Stimulated activated CD4-positive, alpha-beta T cell treated with anti-CD3 and anti-CD28 coated beads, Interleukin-12 subunit alpha, Interleukin-12 subunit beta, amount 100 ng/mL, for 48 hours (primary cell): ENCODE measurements at regions not wholly inside any gene's neighbourhood (a gene's known extent, or its start where the extent isn't known, plus 50 kb on each side); places are given as distances from the start of the nearest gene placed in this dataset.

Experiments
- DNase-seq, 3 donors: peaks; one replicate each; pipeline ENCODE4 v3.0.0-alpha.2; 2020; ENCODE audit warnings: low read depth in 2 of 3, low spot score in 1 of 3

DNA sequence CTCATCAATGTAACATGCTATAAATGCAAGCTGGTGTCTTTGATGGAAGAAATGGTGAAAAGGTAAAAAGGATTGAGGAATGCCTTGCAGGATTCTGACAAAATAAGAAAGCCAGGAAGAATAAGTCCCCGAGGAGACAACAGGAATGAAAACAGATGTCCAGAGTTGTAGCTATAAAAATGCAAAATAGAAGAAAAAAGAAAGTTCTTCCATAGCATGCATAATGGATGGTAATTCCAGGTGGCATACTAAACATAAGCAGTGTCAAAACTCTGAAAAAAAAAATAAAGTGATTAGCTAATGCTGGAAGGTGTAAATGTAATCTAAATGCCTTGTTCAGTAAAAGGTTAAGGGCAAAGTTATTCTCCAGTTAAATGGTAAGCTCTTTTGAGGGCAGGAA lies 225.9 kb upstream of the CHST9 start:
- DNase-seq, result no peak

DNA sequence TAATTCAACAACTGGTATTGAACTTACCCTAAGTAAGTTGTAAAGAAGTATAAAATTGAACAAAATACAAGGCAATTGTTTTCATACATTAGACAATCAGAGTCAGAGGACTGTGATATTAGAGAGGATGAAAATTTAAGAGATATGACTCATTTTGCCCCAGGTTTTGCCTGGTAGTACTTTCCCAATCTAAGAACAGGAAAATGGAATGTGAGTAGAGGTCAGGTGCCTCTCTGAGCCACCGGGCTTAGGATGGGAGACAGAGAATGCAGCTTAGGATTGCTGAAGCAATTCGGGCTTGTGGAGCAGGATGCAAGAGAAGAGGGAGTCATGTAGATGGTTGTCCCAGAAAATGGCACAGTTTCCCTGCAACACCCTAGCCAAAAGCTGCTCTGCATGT lies 219.7 kb upstream of the CHST9 start:
- DNase-seq, result no peak

DNA sequence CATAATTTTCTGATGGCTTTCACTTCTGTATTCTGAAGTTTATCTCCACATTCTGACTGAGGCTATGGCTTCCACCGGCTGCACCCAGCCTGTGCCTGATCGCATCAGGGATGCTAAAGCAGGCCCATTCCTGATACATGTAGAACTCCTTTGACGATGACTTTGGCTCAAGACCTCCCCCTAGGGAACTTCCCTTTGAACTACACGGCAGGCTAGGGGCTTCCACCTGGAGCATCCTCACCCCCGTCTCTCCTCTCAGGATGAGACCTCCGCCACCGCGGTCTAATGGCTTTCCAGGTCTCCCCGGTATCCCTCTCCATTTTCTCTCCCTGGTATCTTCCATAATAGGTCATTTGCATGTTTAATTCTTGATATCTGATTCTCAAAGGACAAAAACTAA lies 214.9 kb upstream of the CHST9 start:
- no peak for DNase-seq

DNA sequence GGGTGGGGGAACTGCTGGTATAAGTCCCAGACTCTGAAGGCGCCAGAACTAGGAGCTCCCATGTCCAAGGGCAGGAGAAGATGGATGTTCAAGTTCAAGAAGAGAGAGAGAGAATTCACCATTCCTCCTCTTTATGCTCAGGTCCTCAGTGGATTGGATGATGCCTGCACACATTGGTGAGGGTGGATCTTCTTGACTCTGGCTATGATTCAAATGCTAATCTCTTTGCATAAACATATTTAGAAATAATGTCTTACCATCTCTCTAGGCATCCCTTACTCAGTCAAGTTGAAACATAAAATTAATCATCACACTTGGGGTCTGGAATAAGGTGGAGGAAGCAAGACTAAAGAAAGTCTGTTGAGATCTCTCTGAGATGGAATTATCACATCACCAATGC lies 210.6 kb upstream of the CHST9 start:
- no peak for DNase-seq

DNA sequence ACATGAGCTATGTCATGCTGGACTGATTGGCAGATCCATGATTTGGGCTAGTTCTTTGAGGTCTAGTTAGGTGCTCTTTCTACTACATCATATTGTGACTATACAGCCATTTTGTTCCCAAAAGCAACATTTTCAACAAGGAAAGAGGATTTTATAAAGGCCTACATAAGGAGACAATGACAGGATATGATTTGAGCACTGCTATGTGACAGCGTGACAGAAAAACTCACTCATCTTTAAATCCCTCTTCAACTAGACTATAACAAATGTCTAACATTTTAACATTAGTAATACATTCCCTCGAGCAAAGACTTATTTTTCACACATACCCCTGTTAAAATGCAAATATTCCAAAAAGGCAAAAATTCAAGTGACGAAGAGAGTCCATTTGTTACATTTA lies 209.6 kb upstream of the CHST9 start:
- no peak for DNase-seq

DNA sequence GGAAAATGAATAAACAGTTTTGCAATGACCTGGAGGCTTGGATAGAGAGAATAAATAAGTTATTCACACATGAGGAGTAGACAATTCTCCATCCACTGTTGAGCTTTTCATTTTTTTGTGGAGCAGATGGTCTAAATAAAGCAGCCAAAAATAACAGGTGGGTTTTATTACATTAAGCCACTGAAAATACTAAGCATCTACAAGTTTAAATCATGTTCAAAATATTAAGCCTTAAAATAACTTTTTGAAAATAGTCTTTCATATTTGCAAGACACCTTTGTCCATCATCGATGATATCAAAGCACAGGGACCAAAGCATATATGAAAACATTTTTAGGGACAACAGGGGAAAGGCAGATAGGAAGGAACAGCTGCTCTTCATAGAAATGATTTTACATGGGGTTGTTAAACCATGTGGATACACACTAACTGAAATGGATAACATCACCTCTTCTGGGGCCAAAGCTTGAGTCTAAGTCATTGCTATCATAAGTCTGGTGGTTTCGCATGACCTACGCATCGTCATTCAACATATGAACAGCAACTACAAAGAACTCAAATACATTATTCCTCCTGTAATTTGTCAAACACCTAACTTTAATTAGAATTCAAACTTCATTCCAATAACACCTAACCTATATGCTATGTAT lies 197.6 kb upstream of the CHST9 start:
- DNase-seq, result no peak

DNA sequence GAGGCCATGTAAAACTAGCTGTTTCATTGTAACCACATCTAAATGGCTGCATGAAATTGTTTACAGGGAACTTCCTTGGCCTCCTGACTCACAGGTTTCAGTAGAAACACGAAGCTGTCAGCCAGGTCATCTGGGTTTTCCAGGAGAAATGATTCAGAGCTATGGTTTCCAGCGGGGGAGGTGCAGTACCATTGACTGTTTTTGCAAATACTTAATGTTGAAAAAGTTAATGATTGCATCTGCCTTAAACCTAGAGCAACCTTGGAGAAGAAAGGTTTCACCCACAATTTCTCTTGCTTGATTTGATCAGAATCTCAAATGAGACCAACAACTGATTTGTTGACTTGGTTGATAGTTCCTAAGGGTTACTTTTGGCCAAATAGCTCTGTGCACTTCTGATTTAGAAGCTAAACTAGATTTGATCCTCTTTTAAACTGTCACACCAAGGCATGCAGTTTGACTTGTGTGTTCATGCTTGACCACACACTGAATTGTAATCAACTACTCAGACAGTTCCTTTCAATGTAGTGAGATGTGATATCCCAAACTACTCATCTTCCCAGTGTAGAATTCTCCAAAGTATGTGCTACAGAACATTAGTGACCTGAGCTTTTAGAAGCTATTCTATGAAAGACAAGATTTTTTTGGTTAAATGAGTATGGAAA lies 193.5 kb upstream of the CHST9 start:
- DNase-seq, result peak in 1 of 3 donors; percentile 1

DNA sequence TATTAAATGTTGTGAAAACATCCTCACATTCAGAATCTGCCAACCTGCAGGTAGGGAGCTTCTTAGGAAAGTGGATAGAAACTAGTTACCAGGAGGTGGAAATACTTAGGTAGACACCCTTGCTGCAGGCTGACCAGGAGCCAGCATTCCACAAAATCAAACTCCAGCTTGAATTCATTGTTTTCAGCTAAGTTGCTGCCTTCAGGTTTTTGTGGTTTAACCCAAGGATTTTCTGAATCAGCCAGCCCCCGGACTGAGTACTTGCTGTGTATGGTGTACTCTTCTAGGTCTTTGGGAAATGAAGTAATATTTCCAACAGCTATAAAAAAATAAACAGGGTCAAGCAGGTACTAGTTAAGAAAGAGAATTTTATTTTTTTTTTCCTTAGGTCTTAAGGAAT lies 192.1 kb upstream of the CHST9 start:
- no peak for DNase-seq

DNA sequence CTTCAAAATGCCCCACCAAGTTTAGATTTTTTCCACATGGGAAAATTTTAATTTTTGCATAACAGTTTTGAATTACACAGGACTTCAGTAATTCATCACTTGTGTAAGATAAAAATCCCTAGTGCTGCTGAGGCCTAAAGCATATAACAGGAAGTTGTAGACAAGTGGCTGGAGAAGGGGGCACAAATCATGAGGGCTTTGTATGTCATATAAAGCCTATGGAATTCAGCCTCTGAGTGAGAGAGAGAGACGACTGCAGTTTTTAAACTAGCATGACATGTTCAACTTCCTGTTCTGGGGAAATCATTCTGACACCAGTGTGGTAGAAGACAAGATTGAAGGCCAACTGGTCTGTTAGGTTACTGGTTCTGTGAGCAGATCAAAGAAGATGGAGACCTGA lies 187.3 kb upstream of the CHST9 start:
- no peak for DNase-seq

DNA sequence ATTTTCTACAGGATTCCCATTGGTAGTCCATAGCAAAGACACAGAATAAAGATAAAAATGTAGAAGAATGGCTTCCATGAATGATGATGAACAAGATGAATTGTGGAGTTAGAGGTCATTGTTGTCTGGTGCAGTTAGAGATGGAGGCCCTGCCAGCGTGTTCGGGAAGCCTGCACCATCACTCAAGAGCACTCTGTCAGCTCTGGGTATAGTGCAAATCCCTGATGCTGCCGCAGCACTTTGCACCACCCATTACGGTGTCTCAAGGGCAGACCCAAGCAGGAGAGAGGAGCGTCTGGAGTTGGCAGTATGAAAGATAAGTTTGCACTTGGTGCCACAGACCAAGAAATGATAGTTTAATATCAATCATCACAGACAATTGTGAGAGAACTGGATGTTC lies 181.6 kb upstream of the CHST9 start:
- DNase-seq, result no peak

DNA sequence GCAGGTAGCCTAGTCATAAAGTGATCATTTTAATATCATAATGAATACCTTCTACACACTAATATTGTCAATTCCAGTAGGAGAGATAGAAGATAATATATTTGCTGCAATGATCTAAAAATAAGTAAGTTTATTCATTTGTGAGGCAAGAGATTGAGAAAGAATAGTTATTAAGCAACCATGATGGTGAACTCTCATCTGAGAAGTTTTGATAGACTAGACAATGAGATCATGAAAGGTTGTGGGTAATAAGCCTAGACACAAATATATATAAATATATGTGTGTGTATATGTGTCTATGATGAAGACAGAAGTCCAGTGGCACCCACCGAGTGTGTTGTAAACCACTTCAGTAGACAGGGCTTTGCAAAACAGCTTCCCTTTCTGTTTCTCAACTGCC lies 181.0 kb upstream of the CHST9 start:
- DNase-seq, result no peak

DNA sequence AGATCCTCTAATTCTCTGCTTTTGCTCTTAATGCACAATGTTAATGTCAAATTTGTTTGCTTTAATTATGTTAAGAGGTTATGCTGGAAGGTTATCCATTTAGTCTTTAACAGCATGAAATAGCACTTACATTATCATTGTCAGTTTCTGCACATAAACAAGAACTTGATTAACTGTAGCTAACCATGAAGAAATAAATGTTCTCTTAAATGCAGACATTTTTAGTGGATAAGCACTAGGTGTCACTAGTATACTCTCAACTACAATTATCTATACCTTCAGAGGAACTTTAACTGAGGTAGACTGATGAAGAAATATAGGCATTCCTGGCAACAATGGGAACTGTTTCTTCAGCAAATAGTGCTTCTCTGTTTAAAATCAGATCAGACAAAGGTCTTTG lies 178.8 kb upstream of the CHST9 start:
- DNase-seq, result no peak

DNA sequence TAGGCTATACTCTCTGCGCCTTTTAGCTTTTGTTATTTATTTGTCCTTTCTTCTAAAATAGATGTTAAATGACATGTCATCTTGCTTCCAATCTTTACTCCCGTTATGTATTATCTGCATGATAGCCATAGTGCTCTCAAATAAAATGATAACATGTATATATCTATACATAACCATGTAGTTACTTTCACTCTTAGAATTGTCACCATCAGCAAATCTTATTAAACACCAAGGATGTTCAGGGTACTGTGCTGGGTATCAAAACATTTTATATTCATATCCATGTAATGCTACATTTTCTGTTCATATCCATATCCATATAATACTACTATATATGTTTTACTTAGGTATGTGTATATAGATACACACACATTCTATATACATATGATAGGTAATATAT lies 176.4 kb upstream of the CHST9 start:
- DNase-seq, result no peak

DNA sequence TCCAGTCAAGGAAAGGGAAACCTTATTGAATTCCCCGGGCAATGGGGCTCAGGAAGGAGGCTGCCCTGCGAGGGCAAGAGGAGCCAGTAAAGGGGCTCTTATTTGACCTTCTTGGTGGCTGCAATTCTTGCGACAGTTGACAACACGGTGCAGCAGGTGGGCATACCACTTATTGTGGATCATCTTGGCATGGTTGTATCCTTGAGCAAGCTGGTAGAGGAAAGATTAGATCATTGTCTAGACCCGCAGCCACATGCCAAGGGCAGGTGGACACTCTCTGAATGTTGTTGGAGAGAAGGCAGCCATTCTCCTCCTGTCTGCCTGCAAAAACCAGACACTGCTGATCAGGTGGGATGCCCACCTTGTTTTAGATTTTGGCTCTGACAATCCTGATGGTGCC lies 170.2 kb upstream of the CHST9 start:
- DNase-seq, result no peak

DNA sequence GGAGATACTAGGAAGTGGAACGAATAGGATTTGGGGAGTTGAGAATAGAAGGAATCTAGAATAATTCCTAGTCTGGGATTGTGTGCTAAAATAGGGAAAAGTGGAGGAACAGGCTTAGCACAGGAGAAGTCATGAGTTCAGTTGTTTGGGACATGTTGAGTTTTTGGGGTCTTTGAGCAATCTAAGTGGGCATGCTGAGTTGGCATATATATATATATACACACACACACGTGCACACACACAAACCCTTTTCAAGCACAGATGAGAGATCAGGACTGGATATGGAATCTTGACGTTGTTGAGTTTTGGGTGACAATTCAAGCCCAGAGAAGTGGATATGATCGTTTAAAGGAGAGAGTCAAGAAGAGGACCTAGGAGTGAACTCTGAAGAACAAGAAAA lies 168.2 kb upstream of the CHST9 start:
- DNase-seq, result no peak

DNA sequence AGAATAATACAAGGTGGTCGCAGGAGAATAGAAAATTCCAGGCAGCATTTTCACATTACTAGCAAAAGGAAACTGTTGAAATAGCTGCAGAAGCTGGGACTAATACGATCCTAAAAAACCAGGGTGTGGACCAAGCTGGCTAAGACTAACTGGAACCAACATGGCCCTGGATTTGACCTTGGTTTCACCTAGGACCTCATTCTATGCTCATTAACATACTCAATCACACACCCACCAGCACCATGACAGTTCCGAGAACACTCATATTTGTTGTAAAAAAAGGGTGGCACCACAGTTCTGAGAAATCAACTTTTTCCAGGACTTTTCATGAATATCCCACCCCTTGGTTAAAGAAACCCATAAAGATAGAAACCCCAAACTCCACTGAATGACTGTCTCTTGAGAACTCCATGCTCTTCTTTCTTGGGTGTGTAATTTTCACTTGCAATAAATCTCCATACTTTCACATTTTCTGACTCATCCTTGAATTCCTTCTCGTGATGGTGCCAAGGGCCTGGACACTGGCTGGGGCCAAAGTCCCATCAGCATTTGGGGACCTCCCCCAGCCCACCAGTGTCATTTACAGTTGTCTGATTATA lies 164.3 kb upstream of the CHST9 start:
- DNase-seq, result no peak

DNA sequence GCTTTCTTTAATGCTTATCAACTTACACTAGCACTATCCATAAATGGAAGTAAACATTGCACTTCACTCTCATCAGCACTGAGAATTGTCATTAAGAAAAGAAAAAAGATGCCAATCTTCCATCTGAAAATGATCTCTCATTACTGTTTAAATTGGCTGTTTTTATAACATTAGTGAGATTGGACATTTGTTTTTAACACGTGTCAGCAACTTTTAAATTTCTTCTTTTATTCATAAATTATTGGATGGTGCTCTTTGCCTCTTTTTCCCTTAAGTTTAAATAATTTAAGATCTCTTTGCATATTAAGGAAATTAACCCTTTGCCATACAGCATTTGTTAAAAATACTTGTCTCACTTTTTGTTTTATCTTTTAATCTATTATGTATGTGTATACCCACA lies 146.5 kb upstream of the CHST9 start:
- DNase-seq, result no peak

DNA sequence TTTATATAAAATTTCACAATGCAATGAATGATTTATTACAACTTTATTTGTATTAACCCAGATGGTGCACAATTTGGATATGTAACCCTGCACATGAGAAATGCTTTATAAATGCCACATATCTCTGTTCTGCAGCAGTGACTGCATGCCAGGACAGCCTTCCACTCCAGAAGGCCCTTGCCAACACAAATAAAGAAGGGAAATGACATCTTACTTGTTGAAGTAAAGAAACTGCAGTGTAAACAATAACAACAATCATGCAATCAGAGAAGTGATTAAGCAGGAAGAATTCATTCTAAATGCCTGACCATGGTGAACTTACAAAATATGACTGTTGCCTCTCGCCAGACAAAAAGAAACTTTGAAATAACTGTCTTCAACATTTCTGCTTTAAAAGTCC lies 129.9 kb upstream of the CHST9 start:
- no peak for DNase-seq

DNA sequence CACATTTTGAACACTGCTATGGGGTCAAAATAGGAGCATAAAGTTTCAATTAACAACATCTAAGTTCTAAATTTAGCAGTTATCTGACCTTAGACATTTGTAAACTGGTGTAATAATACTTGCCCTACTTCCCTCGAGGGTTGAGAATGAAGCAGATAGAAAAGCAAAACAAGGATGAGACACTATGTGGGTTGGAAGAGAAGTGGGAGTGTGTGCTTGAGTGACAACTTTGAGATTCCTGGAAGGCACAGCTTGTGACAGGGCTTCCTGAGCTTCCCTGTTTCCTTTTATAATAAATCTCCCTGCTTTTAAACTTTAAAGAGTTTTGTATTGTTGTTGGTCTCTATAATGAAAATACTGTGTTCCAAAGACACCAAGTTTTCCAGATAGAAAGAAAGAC lies 128.6 kb upstream of the CHST9 start:
- DNase-seq, result no peak

DNA sequence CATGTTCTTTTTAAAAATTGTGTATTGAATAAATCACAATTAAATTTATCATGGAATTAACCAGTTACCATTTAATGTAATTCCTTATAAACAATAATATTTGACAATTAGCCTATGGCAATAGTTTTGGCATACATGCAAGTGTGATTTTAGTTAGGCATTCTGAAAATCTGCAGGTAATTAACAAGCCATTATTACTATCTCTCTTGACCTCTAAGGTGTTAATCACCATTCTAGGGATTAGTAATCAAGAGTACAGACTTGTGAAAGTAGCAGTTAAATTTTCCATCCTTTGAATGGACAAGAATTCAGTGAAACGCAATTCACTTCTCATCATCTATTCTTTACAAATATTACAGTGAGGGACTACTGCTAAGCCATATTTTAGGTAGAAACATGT lies 127.7 kb upstream of the CHST9 start:
- no peak for DNase-seq

DNA sequence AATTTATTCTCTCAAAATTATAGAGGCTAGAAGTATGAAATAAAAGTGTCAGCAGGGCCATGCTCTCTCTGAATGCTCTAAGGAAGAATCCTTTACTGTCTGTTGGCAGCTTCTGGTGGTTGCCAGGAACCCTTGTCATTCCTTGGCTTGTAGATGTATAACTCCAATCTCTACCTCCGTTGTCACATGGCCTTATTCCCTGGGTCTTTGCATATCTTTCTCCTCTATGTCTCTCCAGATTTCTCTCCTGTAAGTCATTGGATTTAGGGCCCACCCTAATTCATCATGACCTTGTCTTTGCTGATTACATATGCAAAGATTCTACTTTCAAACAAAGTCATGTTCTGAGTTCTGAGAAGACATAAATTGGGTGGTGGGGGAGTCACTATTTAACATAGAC lies 127.0 kb upstream of the CHST9 start:
- DNase-seq, result no peak

DNA sequence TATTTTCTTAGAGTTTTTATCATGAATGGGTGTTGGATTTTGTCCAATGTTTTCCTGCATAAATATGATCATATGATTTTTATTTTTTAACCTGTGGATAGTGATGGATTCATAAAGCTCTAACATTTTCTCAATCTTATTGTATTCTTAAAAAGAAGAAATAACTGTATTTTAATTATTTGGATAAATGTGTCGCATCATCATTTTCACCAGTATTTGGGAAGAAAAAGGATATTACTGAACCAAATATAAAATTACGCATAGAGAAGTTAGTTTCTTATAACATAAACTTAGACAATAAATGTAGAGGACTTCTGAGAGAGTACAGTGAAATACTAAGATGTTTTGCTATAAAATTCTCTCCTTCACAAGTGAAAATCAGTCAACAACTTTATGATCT lies 126.0 kb upstream of the CHST9 start:
- DNase-seq, result no peak
